ENCODE measurements at regions not wholly inside any gene's neighbourhood (a gene's known extent, or its start where the extent isn't known, plus 50 kb on each side); places are given as distances from the start of the nearest gene placed in this dataset.

GRCh38 chr2:8448824-8449556, 232.9 kb upstream of the ID2 start:
- Histone ChIP-seq H3K4me1 (no peaks in the 10 kb centered on the region), H3K27ac (no peak overlapping the region), H3K9me3 (no peaks in the 10 kb centered on the region), H3K4me3 (replicated peaks in 1 of 3) (no peak overlapping the region), H3K36me3 (no peaks in the 10 kb centered on the region), H3K27me3 (no peaks in the 10 kb centered on the region)
- intact Hi-C loops (cut with DNase I) = no loop called here
- TF ChIP-seq CTCF (IDR thresholded peaks at IDR 0.05) = no peak
- TF ChIP-seq POLR2A (IDR thresholded peaks at IDR 0.05) = no peak
- WGBS, 2 donors = 79 to 89% methylated on average over 10 of the region's 10 CpGs
- DNase-seq = no peak

GRCh38 chr2:8451273-8451672, 230.6 kb upstream of the ID2 start:
- no peak for TF ChIP-seq POLR2A (IDR thresholded peaks at IDR 0.05)
- no peak for TF ChIP-seq CTCF (IDR thresholded peaks at IDR 0.05)
- Histone ChIP-seq H3K4me3 (replicated peaks in 1 of 3) (no peak overlapping the region), H3K9me3 (no peaks in the 10 kb centered on the region), H3K27ac (no peak overlapping the region), H3K27me3 (no peaks in the 10 kb centered on the region), H3K36me3 (no peaks in the 10 kb centered on the region), H3K4me1 (no peaks in the 10 kb centered on the region)
- intact Hi-C loops (cut with DNase I) = no loop called here
- WGBS, 2 donors = 92 to 93% methylated on average over 5 of the region's 5 CpGs
- no peak for DNase-seq

GRCh38 chr2:8452296-8452695, 229.6 kb upstream of the ID2 start:
- 72 to 73% methylated on average over 5 of the region's 5 CpGs for whole genome bisulfite sequencing, 2 donors
- intact Hi-C loops (cut with DNase I) = no loop called here
- Histone ChIP-seq H3K9me3 (no peaks in the 10 kb centered on the region), H3K4me1 (peaks cover 4 to 6% of the 10 kb centered on the region in 2 donors), H3K27me3 (peaks cover 4% of the 10 kb centered on the region), H3K4me3 (replicated peaks in 1 of 3) (no peak overlapping the region), H3K36me3 (no peaks in the 10 kb centered on the region), H3K27ac (no peak overlapping the region)
- DNase-seq = no peak
- TF ChIP-seq POLR2A (IDR thresholded peaks at IDR 0.05) (no peak), CTCF (IDR thresholded peaks at IDR 0.05) (no peak)

GRCh38 chr2:8452979-8453903, 228.6 kb upstream of the ID2 start:
- DNase-seq = no peak
- Histone ChIP-seq H3K4me3 (replicated peaks in 1 of 3) (no peak overlapping the region), H3K36me3 (no peaks in the 10 kb centered on the region), H3K27ac (no peak overlapping the region), H3K4me1 (peaks cover 5 to 6% of the 10 kb centered on the region in 2 donors), H3K9me3 (no peaks in the 10 kb centered on the region), H3K27me3 (peaks cover 8% of the 10 kb centered on the region)
- WGBS, 2 donors = 92 to 94% methylated on average over 15 of the region's 15 CpGs
- intact Hi-C loops (cut with DNase I) = no loop called here
- TF ChIP-seq POLR2A (IDR thresholded peaks at IDR 0.05) (no peak), CTCF (IDR thresholded peaks at IDR 0.05) (no peak)

GRCh38 chr2:8453904-8454302, 228.0 kb upstream of the ID2 start:
- Histone ChIP-seq H3K27me3 (peaks cover 8% of the 10 kb centered on the region), H3K4me3 (replicated peaks in 1 of 3) (no peak overlapping the region), H3K4me1 (peaks cover 5 to 6% of the 10 kb centered on the region in 2 donors), H3K9me3 (no peaks in the 10 kb centered on the region), H3K36me3 (no peaks in the 10 kb centered on the region), H3K27ac (no peak overlapping the region)
- no peak for TF ChIP-seq CTCF (IDR thresholded peaks at IDR 0.05)
- TF ChIP-seq POLR2A (IDR thresholded peaks at IDR 0.05) = no peak
- intact Hi-C loops (cut with DNase I) = no loop called here
- 77 to 89% methylated on average over 12 of the region's 12 CpGs for WGBS, 2 donors
- no peak for DNase-seq
